Stomach (tissue), 4 donors: ENCODE measurements at regions not wholly inside any gene's neighbourhood (a gene's known extent, or its start where the extent isn't known, plus 50 kb on each side); places are given as distances from the start of the nearest gene placed in this dataset.

Experiments used
- CTCF ChIP-seq, 7 experiments: fragments of 450-650 bp in 4 of 7; fragments of 200-600 bp in 3 of 7; sonication (generic) in 3 of 7; IDR thresholded peaks; one replicate each; pipeline ENCODE4 v1.5.1; 2016 to 2019; ENCODE audit warnings: antibody characterized with exemption in 7 of 7, control low read depth in 2 of 7, mild to moderate bottlenecking in 1 of 7
- EP300 ChIP-seq: sonication (generic); formaldehyde crosslinking; IDR thresholded peaks from one replicate; pipeline ENCODE4 v1.6.1; 2017; ENCODE audit warnings: antibody characterized with exemption
- POLR2A ChIP-seq, 4 donors: fragments of 450-650 bp; IDR thresholded peaks; one replicate each; pipeline ENCODE4 v1.6.1; 2016; ENCODE audit warnings: antibody characterized with exemption in 4 of 4, control low read depth in 2 of 4, mild to moderate bottlenecking in 1 of 4, moderate library complexity in 1 of 4

GRCh38 chr19:28563964-28564921 is 648.7 kb downstream of the UQCRFS1 start:
- TF ChIP-seq CTCF (IDR thresholded peaks at IDR 0.05), result no peak
- TF ChIP-seq EP300, result no peak
- no peak for TF ChIP-seq POLR2A (IDR thresholded peaks at IDR 0.05)
